HepG2 (cell line): ENCODE measurements at regions not wholly inside any gene's neighbourhood (a gene's known extent, or its start where the extent isn't known, plus 50 kb on each side); places are given as distances from the start of the nearest gene placed in this dataset.
A peak's percentile ranks its signal among the peaks of the same experiment; 100 is the strongest.

ENCODE experiments used
- CBX1 ChIP-seq: IDR thresholded peaks from one replicate; pipeline ENCODE4 v1.6.1; 2016; ENCODE audit warnings: antibody characterized with exemption, low read depth
- CENPX ChIP-seq: sonication (generic); formaldehyde crosslinking; IDR thresholded peaks from 2 replicates; pipeline ENCODE4 v1.9.0; 2021; ENCODE audit warnings: mild to moderate bottlenecking, missing genetic modification reagents, moderate library complexity
- CTCF ChIP-seq: sonication (generic); formaldehyde crosslinking; IDR thresholded peaks from 2 replicates; pipeline ENCODE4 v1.5.0; 2020; ENCODE audit warnings: mild to moderate bottlenecking, missing genetic modification reagents, moderate library complexity
- HOMEZ ChIP-seq: IDR thresholded peaks from 2 replicates; pipeline ENCODE4 v1.6.1; 2016; ENCODE audit warnings: low read depth
- IRF2 ChIP-seq: IDR thresholded peaks from 2 replicates; pipeline ENCODE4 v1.6.1; 2018; ENCODE audit warnings: missing genetic modification reagents, missing compliant biosample characterization
- MIXL1 ChIP-seq: IDR thresholded peaks from 2 replicates; pipeline ENCODE4 v1.6.1; 2016
- PHF21A ChIP-seq: sonication (generic); formaldehyde crosslinking; IDR thresholded peaks from 2 replicates; pipeline ENCODE4 v1.5.0; 2020; ENCODE audit warnings: mild to moderate bottlenecking, missing genetic modification reagents
- PLRG1 ChIP-seq: fragments of 450-650 bp; conservative IDR thresholded peaks from 2 replicates; pipeline ENCODE4 v1.6.1; 2016
- PRDM15 ChIP-seq: sonication (generic); formaldehyde crosslinking; IDR thresholded peaks from 2 replicates; pipeline ENCODE4 v1.4.0; 2020; ENCODE audit warnings: missing genetic modification reagents
- REPIN1 ChIP-seq: sonication (generic); formaldehyde crosslinking; IDR thresholded peaks from 2 replicates; pipeline ENCODE4 v1.8.0; 2022; ENCODE audit warnings: missing genetic modification reagents, low read depth, mild to moderate bottlenecking, borderline replicate concordance
- SP5 ChIP-seq: IDR thresholded peaks from 2 replicates; pipeline ENCODE4 v1.6.1; 2016; ENCODE audit warnings: low read depth, borderline replicate concordance
- TBX2 ChIP-seq: sonication (generic); formaldehyde crosslinking; IDR thresholded peaks from 2 replicates; pipeline ENCODE4 v1.5.0; 2020; ENCODE audit warnings: missing genetic modification reagents, mild to moderate bottlenecking, borderline replicate concordance
- TFDP1 ChIP-seq: IDR thresholded peaks from 2 replicates; pipeline ENCODE4 v1.6.1; 2016; ENCODE audit warnings: missing compliant biosample characterization, missing genetic modification reagents, borderline replicate concordance
- THAP11 ChIP-seq: IDR thresholded peaks from 2 replicates; pipeline ENCODE4 v1.6.1; 2016; ENCODE audit warnings: missing biosample characterization, missing genetic modification reagents
- ZBTB1 ChIP-seq: sonication (generic); formaldehyde crosslinking; IDR thresholded peaks from 2 replicates; pipeline ENCODE4 v1.4.0; 2020; ENCODE audit warnings: missing genetic modification reagents, borderline replicate concordance
- ZHX1 ChIP-seq: sonication (generic); formaldehyde crosslinking; IDR thresholded peaks from 2 replicates; pipeline ENCODE4 v1.8.1; 2022; ENCODE audit warnings: low read depth, mild to moderate bottlenecking, missing genetic modification reagents
- ZIK1 ChIP-seq: sonication (generic); formaldehyde crosslinking; IDR thresholded peaks from 2 replicates; pipeline ENCODE4 v1.5.0; 2020; ENCODE audit warnings: mild to moderate bottlenecking, low read depth, missing genetic modification reagents, borderline replicate concordance
- ZNF275 ChIP-seq: sonication (generic); formaldehyde crosslinking; IDR thresholded peaks from 2 replicates; pipeline ENCODE4 v1.8.0; 2022; ENCODE audit warnings: missing genetic modification reagents, mild to moderate bottlenecking, inconsistent platforms, borderline replicate concordance

- TF ChIP-seq TFDP1: peak; percentile 72; the same call in 1 of the 2 replicates
- TF ChIP-seq REPIN1 (CRISPR knock-in tag): peak; percentile 63; the same call in 1 of the 2 replicates
- peak; percentile 86 for TF ChIP-seq THAP11 (CRISPR knock-in tag)
- TF ChIP-seq ZNF275: no peak; the same call in 1 of the 2 replicates
- TF ChIP-seq PHF21A: peak; percentile 96
- TF ChIP-seq SP5 (CRISPR knock-in tag): peak; percentile 38
- TF ChIP-seq HOMEZ: peak; percentile 99
- TF ChIP-seq CBX1: no peak
- TF ChIP-seq ZIK1: no peak
- peak; percentile 89 for TF ChIP-seq IRF2
- TF ChIP-seq ZBTB1 (CRISPR knock-in tag): no peak
- TF ChIP-seq PRDM15: peak; percentile 19; the same call in 1 of the 2 replicates
- peak; percentile 100 for TF ChIP-seq MIXL1 (CRISPR knock-in tag)
- TF ChIP-seq PLRG1: no peak
- peak; percentile 91 for TF ChIP-seq ZHX1 (CRISPR knock-in tag)
- TF ChIP-seq CTCF (CRISPR knock-in tag): no peak
- peak; percentile 89 for TF ChIP-seq TBX2 (CRISPR knock-in tag)
- no peak for TF ChIP-seq CENPX (CRISPR knock-in tag)
Measured at GRCh38 chr2:8103085-8103708, 578.7 kb upstream of the ID2 start (continued).
